A673 (cell line): ENCODE measurements at regions not wholly inside any gene's neighbourhood (a gene's known extent, or its start where the extent isn't known, plus 50 kb on each side); places are given as distances from the start of the nearest gene placed in this dataset.

Source experiments
- BruUV-seq: library from RNA; stranded (reverse); fragments of 400-500 nt; replicated peaks from 2 replicates; lab custom pipeline; 2021; lab: Mats Ljungman, UMichigan
- CTCF ChIA-PET: fragments of 300-600 bp; sonication (Branson Sonifier 250); formaldehyde crosslinking; loops from one replicate; lab custom pipeline; 2022; ENCODE audit warnings: antibody characterized with exemption; lab: Charles Lee
- POLR2A ChIA-PET: fragments of 300-600 bp; sonication (Branson Sonifier 250); formaldehyde crosslinking; loops from one replicate; lab custom pipeline; 2022; ENCODE audit warnings: antibody characterized with exemption; ENCODE audit not compliant: low non-redundant PET; lab: Charles Lee
- DNase-seq: peaks from one replicate; pipeline ENCODE4 v3.0.0-alpha.2; 2015; ENCODE audit warnings: low spot score
- H3K27ac ChIP-seq: fragments of 200-600 bp; sonication (generic); 2 replicates; pipeline ENCODE4 v1.5.1; 2016; ENCODE audit warnings: mixed run types, low read depth, mild to moderate bottlenecking, mixed read lengths, antibody characterized with exemption, low read length; ENCODE audit not compliant: poor library complexity, severe bottlenecking
- H3K27me3 ChIP-seq: fragments of 200-600 bp; sonication (generic); replicated peaks from 2 replicates; pipeline ENCODE4 v1.6.1; 2017; ENCODE audit warnings: mixed run types, low read depth, mild to moderate bottlenecking, mixed read lengths, antibody characterized with exemption, low read length; ENCODE audit not compliant: insufficient read depth, poor library complexity
- H3K36me3 ChIP-seq: fragments of 200-600 bp; sonication (generic); 2 replicates; pipeline ENCODE4 v1.6.1; 2016; ENCODE audit warnings: mixed run types, mild to moderate bottlenecking, mixed read lengths, antibody characterized with exemption, low read length; ENCODE audit not compliant: insufficient read depth, poor library complexity, severe bottlenecking
- H3K4me1 ChIP-seq: fragments of 200-600 bp; sonication (generic); 2 replicates; pipeline ENCODE4 v1.6.1; 2017; ENCODE audit warnings: mixed run types, mild to moderate bottlenecking, mixed read lengths, antibody characterized with exemption, low read length; ENCODE audit not compliant: insufficient read depth, poor library complexity, severe bottlenecking
- H3K4me3 ChIP-seq: fragments of 200-600 bp; sonication (generic); 2 replicates; pipeline ENCODE4 v1.5.1; 2016; ENCODE audit warnings: low read depth, mixed run types, mild to moderate bottlenecking, mixed read lengths, low read length; ENCODE audit not compliant: poor library complexity, severe bottlenecking
- H3K9me3 ChIP-seq: fragments of 200-600 bp; sonication (generic); 2 replicates; pipeline ENCODE4 v1.6.1; 2016; ENCODE audit warnings: mixed run types, low read depth, mild to moderate bottlenecking, mixed read lengths, antibody characterized with exemption, low read length; ENCODE audit not compliant: poor library complexity, severe bottlenecking
- EZH2 ChIP-seq: fragments of 200-600 bp; sonication (generic); IDR thresholded peaks from 2 replicates; pipeline ENCODE4 v1.6.1; 2017; ENCODE audit warnings: borderline replicate concordance, low read depth, mild to moderate bottlenecking, mixed read lengths, antibody characterized with exemption, low read length; ENCODE audit not compliant: poor library complexity, severe bottlenecking
- intact Hi-C: fragments of 100-400 bp; cut with micrococcal nuclease; formaldehyde crosslinking; loops from one replicate; pipeline ENCODE4 v1.10.0; 2022; ENCODE audit not compliant: unreplicated experiment
- TF ChIP-seq, protein P1 (sequence below): fragments of 300-800, 200-600 bp; sonication (generic); conservative IDR thresholded peaks from 2 replicates; pipeline ENCODE4 v1.5.1; 2017; ENCODE audit warnings: low read depth, mild to moderate bottlenecking, antibody characterized with exemption, low read length, moderate library complexity, mixed read lengths

DNA sequence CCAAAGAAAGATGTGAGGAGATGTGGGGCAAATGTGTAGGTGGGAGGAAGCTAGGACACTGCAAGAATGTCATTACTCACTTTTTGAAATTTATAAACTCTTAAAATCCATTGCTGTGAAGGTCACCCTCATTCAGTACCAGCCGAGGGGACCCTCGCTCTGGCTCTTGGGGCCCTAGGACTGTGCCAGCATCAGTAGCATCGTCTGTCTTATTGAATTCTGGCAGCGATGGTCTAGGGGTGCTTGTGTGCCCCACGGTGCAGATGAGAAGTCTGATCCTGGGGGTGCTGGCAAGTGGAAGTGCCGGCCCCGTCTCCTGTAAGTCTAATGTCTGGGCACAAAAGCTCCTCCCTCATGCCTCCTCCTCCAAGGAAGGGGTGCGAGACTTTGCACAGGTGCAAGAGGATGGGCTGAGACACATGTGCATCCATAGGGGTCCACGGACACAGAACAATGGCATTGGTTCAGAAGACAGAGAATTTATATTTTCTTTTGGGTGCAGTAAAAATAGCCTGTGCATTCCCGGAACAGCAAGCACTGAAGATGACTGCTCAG lies 266.7 kb upstream of the HDAC4 start:
- Histone ChIP-seq H3K4me1 (no peaks in the 10 kb centered on the region), H3K4me3 (no peak overlapping the region), H3K36me3 (no peaks in the 10 kb centered on the region), H3K9me3 (no peaks in the 10 kb centered on the region), H3K27me3 (peaks cover 10% of the 10 kb centered on the region), H3K27ac (no peak overlapping the region)
- ChIA-PET CTCF (no interaction called here), POLR2A (no interaction called here)
- intact Hi-C loops = no loop called here
- no peak for DNase-seq
- BruUV-seq = no TSS peak
- no peak for TF ChIP-seq EZH2
- TF ChIP-seq, protein P1, sequence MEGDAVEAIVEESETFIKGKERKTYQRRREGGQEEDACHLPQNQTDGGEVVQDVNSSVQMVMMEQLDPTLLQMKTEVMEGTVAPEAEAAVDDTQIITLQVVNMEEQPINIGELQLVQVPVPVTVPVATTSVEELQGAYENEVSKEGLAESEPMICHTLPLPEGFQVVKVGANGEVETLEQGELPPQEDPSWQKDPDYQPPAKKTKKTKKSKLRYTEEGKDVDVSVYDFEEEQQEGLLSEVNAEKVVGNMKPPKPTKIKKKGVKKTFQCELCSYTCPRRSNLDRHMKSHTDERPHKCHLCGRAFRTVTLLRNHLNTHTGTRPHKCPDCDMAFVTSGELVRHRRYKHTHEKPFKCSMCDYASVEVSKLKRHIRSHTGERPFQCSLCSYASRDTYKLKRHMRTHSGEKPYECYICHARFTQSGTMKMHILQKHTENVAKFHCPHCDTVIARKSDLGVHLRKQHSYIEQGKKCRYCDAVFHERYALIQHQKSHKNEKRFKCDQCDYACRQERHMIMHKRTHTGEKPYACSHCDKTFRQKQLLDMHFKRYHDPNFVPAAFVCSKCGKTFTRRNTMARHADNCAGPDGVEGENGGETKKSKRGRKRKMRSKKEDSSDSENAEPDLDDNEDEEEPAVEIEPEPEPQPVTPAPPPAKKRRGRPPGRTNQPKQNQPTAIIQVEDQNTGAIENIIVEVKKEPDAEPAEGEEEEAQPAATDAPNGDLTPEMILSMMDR = no peak

DNA sequence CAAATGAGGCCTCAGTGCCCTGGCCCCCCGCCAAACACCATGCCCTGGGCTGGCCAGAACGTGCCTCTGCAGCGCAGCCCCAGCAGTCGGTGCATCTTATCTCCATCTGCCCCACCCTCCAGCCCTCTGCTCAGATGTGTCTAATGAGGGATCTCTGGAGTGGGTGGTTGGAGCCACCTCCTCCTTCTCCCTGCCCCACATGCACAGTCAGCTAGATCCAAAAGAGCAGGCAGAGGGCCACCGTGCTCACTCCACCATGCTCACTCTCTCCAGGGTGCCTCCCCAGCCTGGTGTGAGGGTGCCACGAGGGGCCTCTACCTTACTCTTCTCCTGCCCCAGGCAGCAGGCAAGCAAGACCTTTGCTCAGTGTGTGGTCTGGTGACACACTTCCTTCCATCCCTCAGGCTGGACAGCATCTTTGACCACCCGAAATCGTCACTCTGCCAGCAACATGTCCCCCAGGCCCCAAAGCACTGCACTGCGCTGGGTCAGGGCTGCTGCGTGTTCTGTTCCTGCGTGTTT lies 266.1 kb upstream of the HDAC4 start:
- DNase-seq = no peak
- Histone ChIP-seq H3K27me3 (peaks cover 16% of the 10 kb centered on the region), H3K9me3 (no peaks in the 10 kb centered on the region), H3K36me3 (no peaks in the 10 kb centered on the region), H3K27ac (no peak overlapping the region), H3K4me1 (no peaks in the 10 kb centered on the region), H3K4me3 (no peak overlapping the region)
- ChIA-PET CTCF (no interaction called here), POLR2A (no interaction called here)
- intact Hi-C loops = no loop called here
- no peak for TF ChIP-seq EZH2
- TF ChIP-seq, protein P1 = no peak
- no TSS peak for BruUV-seq

DNA sequence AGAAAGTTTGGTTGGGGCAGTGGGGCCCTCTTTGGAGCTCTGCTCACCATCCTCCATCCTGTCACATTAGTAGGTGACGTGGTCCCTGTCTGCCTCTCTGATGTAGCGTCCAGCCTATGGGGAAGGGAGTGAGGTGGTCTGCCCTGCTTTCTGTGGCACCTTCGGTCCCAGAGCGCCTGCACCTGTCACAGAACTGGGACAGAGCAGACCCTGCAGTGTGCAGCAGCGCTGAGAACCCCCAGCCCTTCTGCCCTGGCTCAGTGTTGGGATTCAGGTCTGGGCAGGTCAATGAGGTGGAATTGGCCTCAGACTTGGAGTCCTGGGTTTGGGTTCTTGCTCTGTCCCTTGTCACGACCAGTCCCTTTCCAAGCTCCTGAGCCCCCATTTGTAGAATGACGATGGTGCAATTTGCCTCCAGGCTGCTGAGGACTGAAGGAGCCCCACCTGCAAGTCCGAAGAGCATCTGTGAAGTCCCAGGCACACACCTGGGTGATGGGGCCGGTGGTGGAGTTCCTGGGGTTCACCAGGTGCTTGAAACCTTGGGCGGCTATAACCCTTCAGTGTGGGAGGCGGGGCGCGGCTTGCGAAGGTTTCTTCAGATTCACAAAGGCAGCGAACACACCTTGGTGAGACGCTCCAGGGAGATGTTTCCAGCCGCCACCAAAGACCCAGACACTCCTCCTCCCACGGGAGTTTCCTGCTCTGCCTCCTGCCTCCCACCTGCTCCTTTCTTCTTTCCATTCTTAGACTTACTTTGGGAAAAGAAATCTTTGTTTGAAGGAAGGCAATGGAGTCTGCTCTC lies 265.4 kb upstream of the HDAC4 start:
- ChIA-PET POLR2A (no interaction called here), CTCF (no interaction called here)
- no peak for TF ChIP-seq EZH2
- TF ChIP-seq, protein P1 = no peak
- H3K9me3 ChIP-seq = no peaks in the 10 kb centered on the region
- H3K4me3 ChIP-seq = no peak overlapping the region
- BruUV-seq = no TSS peak
- no peaks in the 10 kb centered on the region for H3K36me3 ChIP-seq
- no peak overlapping the region for H3K27ac ChIP-seq
- no peak for DNase-seq
- no peaks in the 10 kb centered on the region for H3K4me1 ChIP-seq
- peaks cover 22% of the 10 kb centered on the region for H3K27me3 ChIP-seq
- intact Hi-C loops = no loop called here
